BE2C (cell line): ENCODE measurements at regions not wholly inside any gene's neighbourhood (a gene's known extent, or its start where the extent isn't known, plus 50 kb on each side); places are given as distances from the start of the nearest gene placed in this dataset.

Experiments used
- DNase-seq: peaks from one replicate; pipeline ENCODE4 v3.0.0-alpha.2; 2020
- H3K27me3 ChIP-seq: fragments of 250-450 bp; sonication (Bioruptor Pico); 2 replicates; pipeline ENCODE4 v1.5.1; 2020; ENCODE audit warnings: mild to moderate bottlenecking
- H3K36me3 ChIP-seq: fragments of 250-450 bp; sonication (Bioruptor Pico); 2 replicates; pipeline ENCODE4 v1.5.1; 2020; ENCODE audit warnings: mild to moderate bottlenecking
- H3K4me1 ChIP-seq: fragments of 250-450 bp; sonication (Bioruptor Pico); 2 replicates; pipeline ENCODE4 v1.5.1; 2020
- H3K4me3 ChIP-seq: 2 replicates; pipeline ENCODE4 v1.5.1; 2011; ENCODE audit warnings: low read depth, low read length
- H3K9me3 ChIP-seq: fragments of 250-450 bp; sonication (Bioruptor Pico); 2 replicates; pipeline ENCODE4 v1.5.1; 2020
- TF ChIP-seq, protein P1 (sequence below): IDR thresholded peaks from 2 replicates; pipeline ENCODE4 v1.5.1; 2012; ENCODE audit warnings: mild to moderate bottlenecking, low read depth, low read length

DNA sequence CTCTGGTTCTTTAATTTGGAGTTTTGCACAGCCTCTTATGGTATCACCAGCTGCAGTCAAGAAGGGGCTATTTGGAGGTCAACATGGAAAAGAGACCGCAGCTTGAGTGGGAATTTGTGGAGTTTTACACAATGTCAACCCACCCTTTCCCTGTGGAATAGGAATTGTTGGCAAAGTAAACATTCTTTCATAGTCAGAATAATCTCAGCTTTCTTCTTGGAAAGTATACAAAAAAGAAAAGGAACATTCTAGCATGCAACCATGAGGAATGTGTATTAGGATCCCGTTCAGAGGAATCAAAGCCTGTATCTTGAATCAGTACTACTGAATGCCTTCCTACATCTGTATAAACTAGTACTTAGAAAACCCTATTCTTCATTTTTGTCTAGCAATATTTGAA, 107.6 kb downstream of the LURAP1L start:
- TF ChIP-seq, protein P1, sequence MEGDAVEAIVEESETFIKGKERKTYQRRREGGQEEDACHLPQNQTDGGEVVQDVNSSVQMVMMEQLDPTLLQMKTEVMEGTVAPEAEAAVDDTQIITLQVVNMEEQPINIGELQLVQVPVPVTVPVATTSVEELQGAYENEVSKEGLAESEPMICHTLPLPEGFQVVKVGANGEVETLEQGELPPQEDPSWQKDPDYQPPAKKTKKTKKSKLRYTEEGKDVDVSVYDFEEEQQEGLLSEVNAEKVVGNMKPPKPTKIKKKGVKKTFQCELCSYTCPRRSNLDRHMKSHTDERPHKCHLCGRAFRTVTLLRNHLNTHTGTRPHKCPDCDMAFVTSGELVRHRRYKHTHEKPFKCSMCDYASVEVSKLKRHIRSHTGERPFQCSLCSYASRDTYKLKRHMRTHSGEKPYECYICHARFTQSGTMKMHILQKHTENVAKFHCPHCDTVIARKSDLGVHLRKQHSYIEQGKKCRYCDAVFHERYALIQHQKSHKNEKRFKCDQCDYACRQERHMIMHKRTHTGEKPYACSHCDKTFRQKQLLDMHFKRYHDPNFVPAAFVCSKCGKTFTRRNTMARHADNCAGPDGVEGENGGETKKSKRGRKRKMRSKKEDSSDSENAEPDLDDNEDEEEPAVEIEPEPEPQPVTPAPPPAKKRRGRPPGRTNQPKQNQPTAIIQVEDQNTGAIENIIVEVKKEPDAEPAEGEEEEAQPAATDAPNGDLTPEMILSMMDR = no peak
- H3K27me3 ChIP-seq = no peaks in the 10 kb centered on the region
- no peak overlapping the region for H3K4me3 ChIP-seq
- peaks cover 18% of the 10 kb centered on the region for H3K4me1 ChIP-seq
- no peaks in the 10 kb centered on the region for H3K9me3 ChIP-seq
- H3K36me3 ChIP-seq = no peaks in the 10 kb centered on the region
- no peak for DNase-seq

DNA sequence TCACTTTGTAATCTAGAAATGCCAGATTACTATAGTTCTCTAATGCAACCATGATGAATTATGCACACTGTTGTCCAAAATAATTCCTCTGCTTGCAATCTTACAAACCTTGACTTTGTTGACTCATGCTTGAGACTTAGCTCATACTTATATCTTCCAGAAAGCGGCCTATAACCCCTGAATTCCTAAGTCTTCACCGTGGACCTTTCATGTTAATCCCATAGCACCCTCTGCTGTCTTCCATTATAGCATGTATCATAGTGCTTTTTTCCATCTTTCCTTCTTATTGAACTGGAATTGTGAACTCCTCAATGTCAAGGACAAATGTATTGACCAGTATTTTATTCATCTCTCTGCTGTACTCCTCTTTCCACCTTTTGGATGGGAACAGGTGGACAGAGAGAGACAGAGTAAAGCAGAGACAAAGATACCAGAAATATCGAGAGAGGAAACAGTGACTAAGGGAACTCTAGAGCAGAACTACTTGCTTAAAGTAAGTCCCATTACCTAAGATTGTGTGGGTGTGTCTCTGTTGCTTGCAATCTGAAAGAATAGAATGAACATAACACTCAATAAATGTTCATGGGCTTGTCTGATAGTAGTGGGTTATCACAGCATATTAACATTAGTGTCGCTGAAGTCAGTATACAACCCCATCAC, 110.0 kb downstream of the LURAP1L start:
- no peak overlapping the region for H3K4me3 ChIP-seq
- no peak for DNase-seq
- H3K36me3 ChIP-seq = no peaks in the 10 kb centered on the region
- H3K4me1 ChIP-seq = peaks cover 13% of the 10 kb centered on the region
- H3K27me3 ChIP-seq = no peaks in the 10 kb centered on the region
- H3K9me3 ChIP-seq = no peaks in the 10 kb centered on the region
- TF ChIP-seq, protein P1 = peak; percentile 68

DNA sequence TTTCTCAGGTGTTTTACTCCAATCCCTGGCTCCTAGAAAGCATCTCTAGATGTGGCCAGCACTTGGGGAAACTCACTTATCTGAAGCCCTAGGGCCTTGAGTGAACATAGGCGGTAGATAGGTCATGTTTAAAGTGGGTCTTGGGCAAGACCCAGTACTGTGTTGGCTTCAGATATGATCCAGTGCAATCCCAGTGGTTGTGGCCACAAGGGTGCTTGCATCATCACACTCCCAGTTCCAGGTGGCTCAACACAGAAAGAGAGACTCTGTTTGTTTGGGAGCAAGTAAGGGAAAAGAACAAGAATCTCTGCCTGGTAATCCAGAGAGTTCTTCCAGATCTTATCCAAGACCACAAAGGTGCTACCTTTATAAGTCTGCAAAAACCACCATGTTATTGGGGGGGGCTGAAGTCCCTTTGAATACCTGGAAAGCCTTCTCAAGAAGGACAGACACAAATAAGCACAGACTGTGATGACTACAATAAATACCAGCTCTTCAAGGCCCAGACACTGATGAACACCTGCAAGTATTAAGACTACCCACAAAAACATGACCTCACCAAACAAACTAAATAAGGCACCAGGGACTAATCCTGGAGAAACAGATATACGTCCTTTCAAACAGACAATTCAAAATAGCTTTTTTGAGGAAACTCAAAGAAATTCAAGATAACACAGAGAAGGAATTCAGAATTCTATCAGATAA, 114.7 kb downstream of the LURAP1L start:
- DNase-seq = no peak
- H3K36me3 ChIP-seq = no peaks in the 10 kb centered on the region
- H3K27me3 ChIP-seq = no peaks in the 10 kb centered on the region
- no peaks in the 10 kb centered on the region for H3K9me3 ChIP-seq
- TF ChIP-seq, protein P1 = no peak
- no peak overlapping the region for H3K4me3 ChIP-seq
- no peaks in the 10 kb centered on the region for H3K4me1 ChIP-seq

DNA sequence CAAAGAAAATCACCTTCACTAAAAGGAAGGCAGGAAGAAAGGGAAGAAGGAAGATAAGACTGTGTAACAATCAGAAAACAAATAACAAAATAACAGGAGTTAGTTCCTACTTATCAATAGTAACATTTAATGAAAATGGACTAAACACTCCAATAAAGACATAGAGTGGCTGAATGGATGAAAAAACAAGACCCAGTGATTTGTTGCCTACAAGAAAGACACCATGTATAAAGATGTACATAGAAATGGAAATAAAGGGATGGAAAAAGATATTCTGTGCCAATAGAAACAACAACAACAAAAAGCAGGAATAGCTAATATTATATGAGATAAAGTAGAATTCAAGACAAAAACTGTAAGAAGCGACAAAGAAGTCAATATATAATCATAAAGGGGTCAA, 116.8 kb downstream of the LURAP1L start:
- no peak for DNase-seq
- Histone ChIP-seq H3K27me3 (no peaks in the 10 kb centered on the region), H3K36me3 (no peaks in the 10 kb centered on the region), H3K4me1 (no peaks in the 10 kb centered on the region), H3K9me3 (no peaks in the 10 kb centered on the region), H3K4me3 (no peak overlapping the region)
- TF ChIP-seq, protein P1 = no peak

DNA sequence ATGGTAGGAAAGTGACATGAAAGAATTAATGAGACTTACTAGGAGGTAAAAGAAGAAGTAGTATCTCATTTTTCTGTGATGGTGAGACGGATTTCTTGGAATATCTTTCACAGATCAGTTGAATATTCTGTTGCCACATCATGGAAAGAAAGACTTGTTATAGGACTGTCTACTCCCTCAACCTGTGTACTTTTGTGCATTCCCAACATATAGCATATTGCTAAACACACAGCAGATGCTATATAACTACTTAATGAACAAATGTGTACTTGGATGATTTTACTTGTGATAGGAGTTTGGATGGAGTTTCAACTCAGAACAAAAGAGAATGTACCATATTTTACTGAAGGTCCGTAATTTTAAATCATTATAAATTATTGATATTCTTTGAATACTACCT, 128.5 kb downstream of the LURAP1L start:
- TF ChIP-seq, protein P1 = no peak
- Histone ChIP-seq H3K9me3 (no peaks in the 10 kb centered on the region), H3K36me3 (no peaks in the 10 kb centered on the region), H3K4me1 (no peaks in the 10 kb centered on the region), H3K27me3 (no peaks in the 10 kb centered on the region), H3K4me3 (no peak overlapping the region)
- no peak for DNase-seq
